Suprapubic skin (tissue), 3 donors: ENCODE measurements at regions not wholly inside any gene's neighbourhood (a gene's known extent, or its start where the extent isn't known, plus 50 kb on each side); places are given as distances from the start of the nearest gene placed in this dataset.

Experiments used
- CTCF ChIP-seq, 2 donors: fragments of 200-600 bp in 1 of 2; fragments of 450-650 bp in 1 of 2; sonication (generic) in 1 of 2; IDR thresholded peaks; one replicate each; pipeline ENCODE4 v1.5.1; 2016 to 2019; ENCODE audit warnings: antibody characterized with exemption in 2 of 2, mild to moderate bottlenecking in 1 of 2, moderate library complexity in 1 of 2
- EP300 ChIP-seq: sonication (generic); formaldehyde crosslinking; IDR thresholded peaks from one replicate; pipeline ENCODE4 v1.6.1; 2017; ENCODE audit warnings: antibody characterized with exemption
- POLR2A ChIP-seq, 2 donors: fragments of 450-650 bp; IDR thresholded peaks; one replicate each; pipeline ENCODE4 v1.6.1; 2017; ENCODE audit warnings: antibody characterized with exemption in 2 of 2, mild to moderate bottlenecking in 2 of 2, moderate library complexity in 2 of 2

GRCh38 chr4:152052451-152053057 is 291.7 kb upstream of the GATB start:
- no peak for TF ChIP-seq CTCF (IDR thresholded peaks at IDR 0.05)
- no peak for TF ChIP-seq EP300
- no peak for TF ChIP-seq POLR2A (IDR thresholded peaks at IDR 0.05)
